Sigmoid colon (tissue), 6 donors: ENCODE measurements at regions not wholly inside any gene's neighbourhood (a gene's known extent, or its start where the extent isn't known, plus 50 kb on each side); places are given as distances from the start of the nearest gene placed in this dataset.

ENCODE experiments used
- DNase-seq: peaks from one replicate; pipeline ENCODE4 v3.0.0-alpha.2; 2019
- H3K27ac ChIP-seq, 4 donors: fragments of 200-600 bp; sonication (generic); one replicate each; pipeline ENCODE4 v1.5.1; 2016 to 2019; ENCODE audit warnings: mild to moderate bottlenecking in 1 of 4
- H3K27me3 ChIP-seq, 3 donors: fragments of 200-600 bp; sonication (generic); one replicate each; pipeline ENCODE4 v1.5.1; 2019; ENCODE audit warnings: mild to moderate bottlenecking in 1 of 3
- H3K36me3 ChIP-seq, 4 donors: fragments of 200-600 bp; sonication (generic); one replicate each; pipeline ENCODE4 v1.5.1; 2016 to 2019
- H3K4me1 ChIP-seq, 4 donors: fragments of 200-600 bp; sonication (generic); one replicate each; pipeline ENCODE4 v1.5.1; 2017 to 2019
- H3K4me3 ChIP-seq, 4 donors: fragments of 200-600 bp; sonication (generic); one replicate each; pipeline ENCODE4 v1.5.1; 2017 to 2019; ENCODE audit warnings: mild to moderate bottlenecking in 2 of 4, moderate library complexity in 1 of 4
- H3K9me3 ChIP-seq, 4 donors: fragments of 200-600 bp in 3 of 4; sonication (generic) in 3 of 4; one replicate each; pipeline versions ENCODE4 v1.5.1 to v1.6.1; 2013 to 2019
- CTCF ChIP-seq, 4 experiments: fragments of 450-650 bp in 3 of 4; fragments of 200-600 bp in 1 of 4; IDR thresholded peaks; one replicate each; pipeline ENCODE4 v1.5.1; 2016 to 2019; ENCODE audit warnings: antibody characterized with exemption in 4 of 4, mild to moderate bottlenecking in 3 of 4, moderate library complexity in 2 of 4
- EP300 ChIP-seq, 4 donors: sonication (generic); formaldehyde crosslinking; IDR thresholded peaks; one replicate each; pipeline ENCODE4 v1.6.1; 2017; ENCODE audit warnings: antibody characterized with exemption in 4 of 4
- POLR2A ChIP-seq, 2 donors: fragments of 450-650 bp; IDR thresholded peaks; one replicate each; pipeline ENCODE4 v1.6.1; 2016; ENCODE audit warnings: antibody characterized with exemption in 2 of 2, mild to moderate bottlenecking in 2 of 2, moderate library complexity in 2 of 2
- POLR2AphosphoS5 ChIP-seq, 4 donors: sonication (generic); formaldehyde crosslinking; IDR thresholded peaks; one replicate each; pipeline ENCODE4 v1.6.1; 2017; ENCODE audit warnings: antibody characterized with exemption in 4 of 4
- WGBS, 2 donors: extraction: QIAGEN DNeasy Blood & Tissue Kit; methylation state at CpG; one replicate each; pipeline ENCODE4 v1.1.7; 2013; 5-methylcytosine and 5-hydroxymethylcytosine counted together
- intact Hi-C: fragments of 100-400 bp; cut with DNase I; formaldehyde crosslinking; loops from one replicate; pipeline ENCODE4 v1.15.1; 2023
- donor health status: healthy with polysubstance abuse.
- donor health status: healthy.

GRCh38 chr1:88088481-88088880 lies 595.6 kb upstream of the PKN2 start:
- H3K36me3 ChIP-seq: no peaks in the 10 kb centered on the region
- H3K9me3 ChIP-seq: no peaks in the 10 kb centered on the region
- no peaks in the 10 kb centered on the region for H3K4me1 ChIP-seq
- intact Hi-C loops: no loop called here
- no peak for DNase-seq
- H3K27me3 ChIP-seq: no peaks in the 10 kb centered on the region
- TF ChIP-seq POLR2A (IDR thresholded peaks at IDR 0.05): no peak
- TF ChIP-seq CTCF (IDR thresholded peaks at IDR 0.05): no peak
- TF ChIP-seq POLR2AphosphoS5 (IDR thresholded peaks at IDR 0.05): no peak
- TF ChIP-seq EP300 (IDR thresholded peaks at IDR 0.05): no peak
- 88 to 89% methylated on average over 8 of the region's 8 CpGs for WGBS, 2 donors
- no peak overlapping the region for H3K4me3 ChIP-seq
- no peak overlapping the region for H3K27ac ChIP-seq

GRCh38 chr1:88089961-88090360 lies 594.1 kb upstream of the PKN2 start:
- no peak overlapping the region for H3K4me3 ChIP-seq
- TF ChIP-seq CTCF (IDR thresholded peaks at IDR 0.05) (no peak), POLR2AphosphoS5 (IDR thresholded peaks at IDR 0.05) (no peak), EP300 (IDR thresholded peaks at IDR 0.05) (no peak), POLR2A (IDR thresholded peaks at IDR 0.05) (no peak)
- H3K36me3 ChIP-seq: no peaks in the 10 kb centered on the region
- 0% methylated on average over 1 of the region's 1 CpG for WGBS, 2 donors
- H3K27me3 ChIP-seq: no peaks in the 10 kb centered on the region
- no peaks in the 10 kb centered on the region for H3K4me1 ChIP-seq
- intact Hi-C loops: no loop called here
- DNase-seq: no peak
- H3K9me3 ChIP-seq: no peaks in the 10 kb centered on the region
- H3K27ac ChIP-seq: no peak overlapping the region

- TF ChIP-seq POLR2AphosphoS5 (IDR thresholded peaks at IDR 0.05) (no peak), EP300 (IDR thresholded peaks at IDR 0.05) (no peak), POLR2A (IDR thresholded peaks at IDR 0.05) (no peak), CTCF (IDR thresholded peaks at IDR 0.05) (no peak)
- H3K9me3 ChIP-seq: no peaks in the 10 kb centered on the region
- intact Hi-C loops: no loop called here
These were observed 585.2 kb upstream of the PKN2 start for GRCh38 chr1:88098881-88099280.

GRCh38 chr1:88101041-88101440 lies 583.0 kb upstream of the PKN2 start:
- DNase-seq: no peak
- H3K4me3 ChIP-seq: no peak overlapping the region
- H3K27me3 ChIP-seq: no peaks in the 10 kb centered on the region
- intact Hi-C loops: no loop called here
- H3K36me3 ChIP-seq: no peaks in the 10 kb centered on the region
- H3K9me3 ChIP-seq: no peaks in the 10 kb centered on the region
- no peak for TF ChIP-seq POLR2AphosphoS5 (IDR thresholded peaks at IDR 0.05)
- no peak for TF ChIP-seq POLR2A (IDR thresholded peaks at IDR 0.05)
- TF ChIP-seq EP300 (IDR thresholded peaks at IDR 0.05): no peak
- TF ChIP-seq CTCF (IDR thresholded peaks at IDR 0.05): no peak
- no peak overlapping the region for H3K27ac ChIP-seq
- WGBS, 2 donors: 87 to 90% methylated on average over 1 of the region's 1 CpG
- H3K4me1 ChIP-seq: no peaks in the 10 kb centered on the region

More at GRCh38 chr1:88098881-88099280, 585.2 kb upstream of the PKN2 start:
- Histone ChIP-seq H3K27ac (no peak overlapping the region), H3K4me3 (no peak overlapping the region), H3K27me3 (no peaks in the 10 kb centered on the region), H3K36me3 (no peaks in the 10 kb centered on the region), H3K4me1 (no peaks in the 10 kb centered on the region)
- no peak for DNase-seq
- WGBS, 2 donors: 88 to 89% methylated on average over 3 of the region's 3 CpGs

GRCh38 chr1:88104236-88104635 lies 579.8 kb upstream of the PKN2 start:
- no peak overlapping the region for H3K27ac ChIP-seq
- no peak for TF ChIP-seq POLR2A (IDR thresholded peaks at IDR 0.05)
- TF ChIP-seq CTCF (IDR thresholded peaks at IDR 0.05): no peak
- TF ChIP-seq POLR2AphosphoS5 (IDR thresholded peaks at IDR 0.05): no peak
- no peak for TF ChIP-seq EP300 (IDR thresholded peaks at IDR 0.05)
- H3K27me3 ChIP-seq: no peaks in the 10 kb centered on the region
- no peaks in the 10 kb centered on the region for H3K36me3 ChIP-seq
- intact Hi-C loops: no loop called here
- no peak overlapping the region for H3K4me3 ChIP-seq
- no peak for DNase-seq
- H3K4me1 ChIP-seq: no peaks in the 10 kb centered on the region
- H3K9me3 ChIP-seq: no peaks in the 10 kb centered on the region
- WGBS, 2 donors: 66 to 81% methylated on average over 1 of the region's 1 CpG
